Fibroblast of mammary gland (primary cell): ENCODE measurements at regions not wholly inside any gene's neighbourhood (a gene's known extent, or its start where the extent isn't known, plus 50 kb on each side); places are given as distances from the start of the nearest gene placed in this dataset.

Source experiments
- DNase-seq: peaks from one replicate; pipeline ENCODE4 v3.0.0-alpha.2; 2010; ENCODE audit warnings: low read depth
- H3K4me3 ChIP-seq: 2 replicates; pipeline ENCODE4 v1.5.1; 2011; ENCODE audit warnings: low read depth, mild to moderate bottlenecking, low read length, moderate library complexity; ENCODE audit not compliant: control insufficient read depth
- CTCF ChIP-seq: conservative IDR thresholded peaks from 2 replicates; pipeline ENCODE4 v1.5.1; 2011; ENCODE audit warnings: low read depth, low read length, inconsistent platforms; ENCODE audit not compliant: control insufficient read depth, insufficient read depth

GRCh38 chr10:78473006-78473405 lies 439.3 kb downstream of the RPS24 start:
- no peak overlapping the region for H3K4me3 ChIP-seq
- no peak for TF ChIP-seq CTCF
- DNase-seq, result no peak

GRCh38 chr10:78474743-78475142 lies 441.1 kb downstream of the RPS24 start:
- H3K4me3 ChIP-seq, result no peak overlapping the region
- no peak for DNase-seq
- no peak for TF ChIP-seq CTCF

GRCh38 chr10:78475437-78475836 lies 441.8 kb downstream of the RPS24 start:
- TF ChIP-seq CTCF, result no peak
- DNase-seq, result no peak
- H3K4me3 ChIP-seq, result no peak overlapping the region

GRCh38 chr10:78476156-78476555 lies 442.5 kb downstream of the RPS24 start:
- no peak for TF ChIP-seq CTCF

GRCh38 chr10:78476844-78477243 lies 443.2 kb downstream of the RPS24 start:
- DNase-seq, result no peak
- no peak for TF ChIP-seq CTCF

More at GRCh38 chr10:78476156-78476555, 442.5 kb downstream of the RPS24 start:
- no peak for DNase-seq
- H3K4me3 ChIP-seq, result no peak overlapping the region

GRCh38 chr10:78478919-78479318 lies 445.3 kb downstream of the RPS24 start:
- no peak for DNase-seq
- no peak overlapping the region for H3K4me3 ChIP-seq
- no peak for TF ChIP-seq CTCF

More at GRCh38 chr10:78476844-78477243, 443.2 kb downstream of the RPS24 start:
- H3K4me3 ChIP-seq, result no peak overlapping the region

GRCh38 chr10:78479467-78479866 lies 445.8 kb downstream of the RPS24 start:
- DNase-seq, result no peak
- no peak for TF ChIP-seq CTCF
- no peak overlapping the region for H3K4me3 ChIP-seq
